ENCODE measurements at regions not wholly inside any gene's neighbourhood (a gene's known extent, or its start where the extent isn't known, plus 50 kb on each side); places are given as distances from the start of the nearest gene placed in this dataset.

DNA sequence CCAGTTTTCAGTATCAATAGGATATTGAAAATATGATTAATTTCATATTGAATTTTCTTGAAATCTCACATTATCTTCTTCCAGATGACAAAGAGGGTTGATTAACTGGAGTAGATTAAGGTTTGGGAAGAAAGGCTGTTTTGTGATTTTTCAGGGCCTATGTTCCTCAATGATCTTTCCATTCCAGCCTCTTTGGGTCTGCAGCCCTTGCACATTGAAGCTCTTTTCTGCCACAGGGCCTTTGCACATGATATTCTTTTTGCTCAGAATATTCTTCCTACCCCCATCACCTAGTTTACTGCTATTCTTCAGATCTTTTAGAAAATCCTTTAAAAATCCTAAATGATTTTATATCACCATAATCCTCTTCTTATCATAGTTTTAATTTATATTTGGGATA, 449.6 kb downstream of the PLCL1 start:
- TF ChIP-seq, protein P1, sequence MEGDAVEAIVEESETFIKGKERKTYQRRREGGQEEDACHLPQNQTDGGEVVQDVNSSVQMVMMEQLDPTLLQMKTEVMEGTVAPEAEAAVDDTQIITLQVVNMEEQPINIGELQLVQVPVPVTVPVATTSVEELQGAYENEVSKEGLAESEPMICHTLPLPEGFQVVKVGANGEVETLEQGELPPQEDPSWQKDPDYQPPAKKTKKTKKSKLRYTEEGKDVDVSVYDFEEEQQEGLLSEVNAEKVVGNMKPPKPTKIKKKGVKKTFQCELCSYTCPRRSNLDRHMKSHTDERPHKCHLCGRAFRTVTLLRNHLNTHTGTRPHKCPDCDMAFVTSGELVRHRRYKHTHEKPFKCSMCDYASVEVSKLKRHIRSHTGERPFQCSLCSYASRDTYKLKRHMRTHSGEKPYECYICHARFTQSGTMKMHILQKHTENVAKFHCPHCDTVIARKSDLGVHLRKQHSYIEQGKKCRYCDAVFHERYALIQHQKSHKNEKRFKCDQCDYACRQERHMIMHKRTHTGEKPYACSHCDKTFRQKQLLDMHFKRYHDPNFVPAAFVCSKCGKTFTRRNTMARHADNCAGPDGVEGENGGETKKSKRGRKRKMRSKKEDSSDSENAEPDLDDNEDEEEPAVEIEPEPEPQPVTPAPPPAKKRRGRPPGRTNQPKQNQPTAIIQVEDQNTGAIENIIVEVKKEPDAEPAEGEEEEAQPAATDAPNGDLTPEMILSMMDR (IDR thresholded peaks at IDR 0.05; ENCODE audit: poor library complexity), result no peak
- no peak for TF ChIP-seq EZH2 (IDR thresholded peaks at IDR 0.05; ENCODE audit: borderline replicate concordance)

Data from hepatocyte (in vitro differentiated cells).